ENCODE measurements at regions not wholly inside any gene's neighbourhood (a gene's known extent, or its start where the extent isn't known, plus 50 kb on each side); places are given as distances from the start of the nearest gene placed in this dataset.

DNA sequence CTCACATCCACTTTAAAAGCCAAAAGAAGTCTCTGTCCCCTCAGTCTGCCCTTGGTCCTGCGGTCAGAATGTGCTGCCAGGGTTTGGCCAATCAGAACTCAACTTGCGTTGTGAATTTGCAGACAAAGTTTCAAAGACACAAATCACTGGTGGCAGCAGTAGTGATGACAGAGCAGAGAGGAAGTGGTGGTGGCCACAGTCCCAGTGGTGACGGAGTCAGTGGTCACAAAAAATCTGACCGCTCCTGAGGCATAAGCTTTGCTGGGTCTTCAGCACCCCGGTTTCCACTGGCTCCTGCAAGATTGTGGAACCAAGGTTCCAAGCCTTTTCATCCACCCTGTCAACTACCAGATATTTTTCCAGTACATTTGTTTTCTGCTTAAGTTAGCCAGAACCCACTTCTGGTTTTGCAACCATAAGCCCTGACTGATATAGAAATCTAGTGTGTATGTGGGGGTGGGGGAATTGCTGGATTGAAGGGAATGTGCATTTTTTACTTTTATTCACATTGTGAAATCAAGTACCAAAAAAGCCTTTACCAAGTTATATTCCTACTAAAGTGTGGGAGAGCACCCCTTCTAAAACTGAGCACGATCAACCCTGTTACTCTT is 112.3 kb downstream of the TMPRSS5 start:
- Histone ChIP-seq H3K79me1 (ENCODE audit: low read depth, low read length) (no peaks in the 10 kb centered on the region), H3K4ac (replicated peaks; ENCODE audit: insufficient read length, low read depth, low read length) (no peak overlapping the region), H3K36me3 (ENCODE audit: control insufficient read depth in 2 of 4, insufficient read depth in 4 of 4, low read length in 3 of 4) (no peaks in the 10 kb centered on the region), H4K20me1 (replicated peaks in 1 of 2; ENCODE audit: control insufficient read depth in 1 of 2, insufficient read depth in 2 of 2, low read length in 2 of 2) (no peaks in the 10 kb centered on the region), H2AFZ (ENCODE audit: low read length) (no peak overlapping the region; the same call in 1 of the 2 replicates), H4K8ac (ENCODE audit: extremely low read depth, insufficient read depth, low read length) (no peak overlapping the region; the same call in 1 of the 2 replicates), H3K4me3 (ENCODE audit: extremely low read depth in 1 of 4, insufficient read depth in 2 of 4, low read depth in 3 of 4, low read length in 4 of 4) (no peak overlapping the region), H3K18ac (ENCODE audit: extremely low read depth, low read length) (no peak overlapping the region), H2BK15ac (ENCODE audit: low read length) (no peak overlapping the region), H2BK12ac (ENCODE audit: low read depth, low read length) (no peak overlapping the region), H3K9me3 (ENCODE audit: insufficient read depth in 2 of 2, low read depth in 1 of 2, low read length in 1 of 2) (peaks cover 3 to 6% of the 10 kb centered on the region in 2 experiments; a peak in 1 of 4 replicates), H2BK20ac (ENCODE audit: low read length) (no peak overlapping the region), H3K27ac (ENCODE audit: low read depth, low read length) (no peak overlapping the region), H3K14ac (ENCODE audit: insufficient read length) (no peak overlapping the region), H2BK120ac (replicated peaks; ENCODE audit: low read depth, low read length) (no peak overlapping the region), H3K4me1 (replicated peaks in 1 of 4; ENCODE audit: control insufficient read depth in 3 of 4, insufficient read depth in 4 of 4, low read length in 3 of 4) (0 out of 7 replicates have a peak, but pooled peaks cover 0 to 2% (median 0%) of the 10 kb centered on the region in 4 experiments), H3K23me2 (ENCODE audit: low read depth, low read length) (no peaks in the 10 kb centered on the region), H4K91ac (replicated peaks; ENCODE audit: insufficient read length, low read length) (no peak overlapping the region), H3K9ac (replicated peaks in 1 of 4; ENCODE audit: extremely low read depth in 1 of 4, low read depth in 3 of 4, low read length in 3 of 4) (no peak overlapping the region), H2BK5ac (ENCODE audit: low read depth, low read length) (no peak overlapping the region), H3K23ac (ENCODE audit: insufficient read length) (no peak overlapping the region), H3K4me2 (ENCODE audit: insufficient read depth in 1 of 2, low read depth in 2 of 2, low read length in 2 of 2) (no peak overlapping the region), H3K56ac (replicated peaks; ENCODE audit: insufficient read length, low read depth, low read length) (no peak overlapping the region), H4K5ac (ENCODE audit: insufficient read length, low read depth, low read length) (no peak overlapping the region), H2AK5ac (ENCODE audit: low read depth, low read length) (no peak overlapping the region), H3K79me2 (ENCODE audit: control insufficient read depth in 1 of 2, insufficient read depth in 2 of 2, low read length in 2 of 2) (no peaks in the 10 kb centered on the region; a peak in 1 of 4 replicates), H3K27me3 (replicated peaks in 1 of 4; ENCODE audit: control insufficient read depth in 3 of 4, extremely low read depth in 1 of 4, insufficient read depth in 3 of 4, low read length in 3 of 4) (no peaks in the 10 kb centered on the region)
- POLR2A ChIA-PET (ENCODE audit: partially characterized antibody), result no interaction called here
- no peak for FAIRE-seq
- WGBS, 2 experiments (ENCODE audit: extremely low coverage in 1 of 2, insufficient coverage in 1 of 2, insufficient read length in 1 of 2, insufficient replicate concordance in 2 of 2, low coverage in 1 of 2, low lambda C conversion rate in 2 of 2, missing lambda C conversion rate in 1 of 2), result 86% methylated on average over 6 of the region's 6 CpGs; no CpG with 5 or more reads in 1 of the 2 experiments
- CTCF ChIA-PET (ENCODE audit: partially characterized antibody), result no interaction called here
- no peak for DNase-seq (ENCODE audit: low read depth in 1 of 2, low spot score in 2 of 2)
- TF ChIP-seq BCL11A (IDR thresholded peaks at IDR 0.05; ENCODE audit: low read depth in 2 of 2, low read length in 2 of 2), result no peak
- no peak for TF ChIP-seq POLR2AphosphoS5 (IDR thresholded peaks at IDR 0.05; ENCODE audit: low read depth, low read length)
- TF ChIP-seq CBX5 (IDR thresholded peaks at IDR 0.05; ENCODE audit: low read depth, low read length), result no peak
- TF ChIP-seq SP4 (IDR thresholded peaks at IDR 0.05; ENCODE audit: low read length), result no peak

Measured in H1 (cell line).